ENCODE measurements at regions not wholly inside any gene's neighbourhood (a gene's known extent, or its start where the extent isn't known, plus 50 kb on each side); places are given as distances from the start of the nearest gene placed in this dataset.

- TF ChIP-seq BHLHE40 (IDR thresholded peaks at IDR 0.05; ENCODE audit: low read depth, low read length): peak; percentile 93
- TF ChIP-seq MXI1 (IDR thresholded peaks at IDR 0.05; ENCODE audit: borderline replicate concordance, low read depth, low read length): no peak
- peak; percentile 59 for TF ChIP-seq CEBPB (IDR thresholded peaks at IDR 0.05; ENCODE audit: low read depth, low read length)
Measured at GRCh38 chr2:102082571-102083392, 59.8 kb upstream of the IL1R1 start (continued).

GRCh38 chr2:102083393-102083703 is 59.2 kb upstream of the IL1R1 start:
- Histone ChIP-seq H3K56ac (ENCODE audit: extremely low read depth, insufficient read depth, low read length) (no peak overlapping the region), H3K36me3 (ENCODE audit: control insufficient read depth, insufficient read depth, low read length) (no peaks in the 10 kb centered on the region), H2BK15ac (ENCODE audit: low read depth, low read length) (0 out of 3 replicates have a peak overlapping the region, but pooled peaks have one; percentile 4), H3K18ac (ENCODE audit: low read depth, low read length) (peak overlapping the region; percentile 2; the same call in 1 of the 2 replicates), H3K9ac (ENCODE audit: low read depth, low read length) (no peak overlapping the region), H3K4me1 (ENCODE audit: control insufficient read depth, insufficient read depth, low read length) (peaks cover 4% of the 10 kb centered on the region), H3K9me3 (ENCODE audit: control insufficient read depth, insufficient read depth, low read length) (no peaks in the 10 kb centered on the region), H2AK9ac (replicated peaks; ENCODE audit: low read depth, low read length, poor library complexity) (no peak overlapping the region), H2BK20ac (ENCODE audit: low read depth, low read length) (peak overlapping the region; percentile 71; the same call in 1 of the 2 replicates), H2BK120ac (ENCODE audit: low read depth, low read length) (peak overlapping the region; percentile 17), H3K27me3 (ENCODE audit: control insufficient read depth, insufficient read depth, low read length) (no peaks in the 10 kb centered on the region), H3K4me2 (ENCODE audit: low read depth, low read length) (no peak overlapping the region; the same call in 1 of the 2 replicates), H2BK5ac (ENCODE audit: low read depth, low read length, poor library complexity, severe bottlenecking) (peak overlapping the region; percentile 31), H3K14ac (replicated peaks; ENCODE audit: low read depth, low read length) (peak overlapping the region; percentile 0; the same call in 1 of the 2 replicates), H3K4ac (ENCODE audit: low read depth, low read length) (no peak overlapping the region; the same call in 1 of the 2 replicates), H3K9me1 (ENCODE audit: insufficient read depth, low read length) (peaks cover 10% of the 10 kb centered on the region; the same call in 1 of the 2 replicates), H3K27ac (ENCODE audit: insufficient read depth, low read length) (no peak overlapping the region), H3K4me3 (ENCODE audit: insufficient read depth, low read depth, low read length) (no peak overlapping the region), H3K23ac (ENCODE audit: low read depth, low read length) (no peak overlapping the region; the same call in 1 of the 2 replicates), H4K5ac (ENCODE audit: low read depth, low read length) (no peak overlapping the region), H2AK5ac (ENCODE audit: low read depth, low read length) (no peak overlapping the region), H4K20me1 (ENCODE audit: insufficient read depth, low read length) (no peaks in the 10 kb centered on the region), H4K8ac (ENCODE audit: low read depth in 2 of 2, low read length in 2 of 2) (peak overlapping the region in 1 of 2 experiments; percentile 15; a peak in 1 of 4 replicates), H4K91ac (ENCODE audit: insufficient read depth, low read depth, low read length) (no peak overlapping the region), H3K79me1 (ENCODE audit: low read depth in 1 of 2, low read length in 2 of 2) (0 out of 4 replicates have a peak, but pooled peaks cover 0 to 4% of the 10 kb centered on the region in 2 experiments), H2AFZ (replicated peaks; ENCODE audit: low read length, poor library complexity) (no peak overlapping the region)
- ChIA-PET CTCF (interaction anchor here (1.0 to 1.2 kb wide), 2 partner anchors 10 to 29 kb away, joined by 3 to 5 read pairs; no protein-coding TSS in a partner anchor), POLR2A (ENCODE audit: unreplicated experiment) (interaction anchor here (1.1 kb wide), 1 partner anchor 19 kb away, joined by 6 read pairs; no protein-coding TSS in a partner anchor)
- intact Hi-C loops (cut with micrococcal nuclease) (no loop called here), in situ Hi-C loops (cut with MboI; ENCODE audit: low sequenced_read_pairs) (no loop called here), dilution Hi-C loops (cut with HindIII; ENCODE audit: low sequenced_read_pairs, unreplicated experiment) (no loop called here)
- BruUV-seq (replicated peaks): no TSS peak
- DNase-seq (no peak), ATAC-seq (ENCODE audit: low read depth) (peak; percentile 13; the same call in 1 of the 2 replicates)
- WGBS, 2 experiments (ENCODE audit: extremely low coverage in 2 of 2, insufficient read length in 1 of 2): no CpG with 5 or more reads among the region's 3 CpGs
- TF ChIP-seq SMC3 (IDR thresholded peaks at IDR 0.05; ENCODE audit: low read depth, low read length) (no peak), NFE2L2 (IDR thresholded peaks at IDR 0.05; ENCODE audit: low read depth, low read length) (no peak), CTCF (conservative IDR thresholded peaks at IDR 0.05; ENCODE audit: low read depth, low read length) (no peak), USF2 (IDR thresholded peaks at IDR 0.05; ENCODE audit: low read depth, low read length) (no peak), MAZ (IDR thresholded peaks at IDR 0.05; ENCODE audit: borderline replicate concordance, low read depth, low read length) (no peak), FOS (IDR thresholded peaks at IDR 0.05; ENCODE audit: low read depth, low read length) (no peak), MXI1 (IDR thresholded peaks at IDR 0.05; ENCODE audit: borderline replicate concordance, low read depth, low read length) (no peak), BHLHE40 (IDR thresholded peaks at IDR 0.05; ENCODE audit: low read depth, low read length) (no peak), RCOR1 (IDR thresholded peaks at IDR 0.05; ENCODE audit: insufficient replicate concordance, low read length) (no peak), CHD1 (IDR thresholded peaks at IDR 0.05; ENCODE audit: low read depth, low read length) (no peak), MAFK (IDR thresholded peaks at IDR 0.05; ENCODE audit: low read depth, low read length) (no peak), POLR2A (IDR thresholded peaks at IDR 0.05; ENCODE audit: low read depth, low read length) (no peak), CEBPB (IDR thresholded peaks at IDR 0.05; ENCODE audit: low read depth, low read length) (no peak)

Data from IMR-90 (cell line).